SH-SY5Y (cell line): ENCODE measurements at regions not wholly inside any gene's neighbourhood (a gene's known extent, or its start where the extent isn't known, plus 50 kb on each side); places are given as distances from the start of the nearest gene placed in this dataset.

Source experiments
- GATA2 ChIP-seq: IDR thresholded peaks from 2 replicates; pipeline ENCODE4 v1.6.1; 2011; ENCODE audit warnings: mild to moderate bottlenecking, low read depth, low read length
- GATA3 ChIP-seq: IDR thresholded peaks from 2 replicates; pipeline ENCODE4 v1.6.1; 2011; ENCODE audit warnings: low read depth, mild to moderate bottlenecking, low read length, moderate library complexity

GRCh38 chr4:56106180-56107147 lies 157.7 kb downstream of the CEP135 start:
- TF ChIP-seq GATA3 (no peak), GATA2 (no peak)
